ENCODE measurements at regions not wholly inside any gene's neighbourhood (a gene's known extent, or its start where the extent isn't known, plus 50 kb on each side); places are given as distances from the start of the nearest gene placed in this dataset.

DNA sequence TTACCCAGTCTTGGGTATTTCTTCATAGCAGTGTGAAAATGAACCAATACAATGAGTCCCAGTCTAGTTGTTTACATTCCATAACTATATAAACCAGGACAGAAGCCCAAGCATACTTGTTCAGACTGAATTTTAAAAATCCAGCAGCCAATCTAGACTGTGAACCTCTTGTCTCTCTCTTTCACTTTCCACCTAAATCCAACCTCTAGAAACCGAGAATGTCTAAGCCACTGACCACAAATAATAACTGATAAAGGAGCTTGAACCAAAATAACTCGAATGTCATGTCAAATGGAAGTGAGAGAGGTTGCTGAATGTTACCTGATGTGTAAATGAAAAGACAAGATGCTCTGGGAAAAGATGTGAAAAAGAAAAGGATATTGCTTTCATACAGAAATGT, 544.7 kb downstream of the NLGN4X start:
- TF ChIP-seq CTCF (IDR thresholded peaks at IDR 0.05): no peak
- TF ChIP-seq POLR2A (IDR thresholded peaks at IDR 0.05): no peak
- TF ChIP-seq EP300 (IDR thresholded peaks at IDR 0.05): no peak
- no peak for TF ChIP-seq POLR2AphosphoS5 (IDR thresholded peaks at IDR 0.05)

All from sigmoid colon (tissue), 4 donors.